GM23248 (cell line): ENCODE measurements at regions not wholly inside any gene's neighbourhood (a gene's known extent, or its start where the extent isn't known, plus 50 kb on each side); places are given as distances from the start of the nearest gene placed in this dataset.
"Not testable (repeated sequence)": the region's sequence is repeated elsewhere in the genome, so short reads cannot be mapped to it uniquely, and the experiment has no call there.

ENCODE experiments used
- EZH2 ChIP-seq: fragments of 200-600 bp; sonication (generic); IDR thresholded peaks from 2 replicates; pipeline ENCODE4 v1.6.1; 2018; ENCODE audit warnings: antibody characterized with exemption, mild to moderate bottlenecking; ENCODE audit not compliant: insufficient read depth, poor library complexity, severe bottlenecking
- EZH2phosphoT487 ChIP-seq: fragments of 200-600 bp; sonication (generic); IDR thresholded peaks from 2 replicates; pipeline ENCODE4 v1.6.1; 2018; ENCODE audit warnings: antibody characterized with exemption, moderate library complexity, mild to moderate bottlenecking, low read depth; ENCODE audit not compliant: insufficient read depth

- TF ChIP-seq EZH2, EZH2phosphoT487: not testable (repeated sequence)
These were observed 65.0 kb upstream of the NANOS1 start for GRCh38 chr10:118964476-118964875.
